GM23248 (cell line): ENCODE measurements at regions not wholly inside any gene's neighbourhood (a gene's known extent, or its start where the extent isn't known, plus 50 kb on each side); places are given as distances from the start of the nearest gene placed in this dataset.

Experiments used
- DNase-seq: peaks from one replicate; pipeline ENCODE4 v3.0.0-alpha.2; 2015
- H2AFZ ChIP-seq: fragments of 200-600 bp; sonication (generic); 2 replicates; pipeline ENCODE4 v1.6.1; 2016; ENCODE audit warnings: antibody characterized with exemption
- H3F3A ChIP-seq: fragments of 200-600 bp; sonication (generic); 2 replicates; pipeline ENCODE4 v1.6.1; 2016; ENCODE audit warnings: mild to moderate bottlenecking, antibody characterized with exemption, mixed run types; ENCODE audit not compliant: insufficient read depth
- H3K27ac ChIP-seq: fragments of 200-600 bp; sonication (generic); 2 replicates; pipeline ENCODE4 v1.5.1; 2016; ENCODE audit warnings: mild to moderate bottlenecking
- H3K27me3 ChIP-seq: fragments of 200-600 bp; sonication (generic); replicated peaks from 2 replicates; pipeline ENCODE4 v1.6.1; 2016; ENCODE audit warnings: mild to moderate bottlenecking; ENCODE audit not compliant: insufficient read depth
- H3K36me3 ChIP-seq: fragments of 200-600 bp; sonication (generic); 2 replicates; pipeline ENCODE4 v1.6.1; 2016; ENCODE audit warnings: low read depth, mild to moderate bottlenecking
- H3K4me1 ChIP-seq: fragments of 200-600 bp; sonication (generic); 2 replicates; pipeline ENCODE4 v1.6.1; 2016; ENCODE audit warnings: mild to moderate bottlenecking; ENCODE audit not compliant: insufficient read depth
- H3K4me2 ChIP-seq: fragments of 200-600 bp; sonication (generic); one replicate; pipeline ENCODE4 v1.6.1; 2016; ENCODE audit warnings: mild to moderate bottlenecking; ENCODE audit not compliant: unreplicated experiment
- H3K4me3 ChIP-seq: fragments of 200-600 bp; sonication (generic); 2 replicates; pipeline ENCODE4 v1.5.1; 2016; ENCODE audit warnings: mild to moderate bottlenecking
- H3K79me2 ChIP-seq: fragments of 200-600 bp; sonication (generic); 2 replicates; pipeline ENCODE4 v1.6.1; 2016; ENCODE audit warnings: mild to moderate bottlenecking; ENCODE audit not compliant: insufficient read depth
- H3K9ac ChIP-seq: fragments of 200-600 bp; sonication (generic); 2 replicates; pipeline ENCODE4 v1.6.1; 2016; ENCODE audit warnings: mild to moderate bottlenecking
- H3K9me2 ChIP-seq: fragments of 200-600 bp; sonication (generic); 2 replicates; pipeline ENCODE4 v1.6.1; 2016; ENCODE audit warnings: mixed run types, mild to moderate bottlenecking, moderate library complexity; ENCODE audit not compliant: insufficient read depth
- H3K9me3 ChIP-seq: fragments of 200-600 bp; sonication (generic); one replicate; pipeline ENCODE4 v1.6.1; 2017; ENCODE audit warnings: low read depth
- H4K20me1 ChIP-seq: fragments of 200-600 bp; sonication (generic); 2 replicates; pipeline ENCODE4 v1.6.0; 2016; ENCODE audit not compliant: insufficient read depth
- EZH2 ChIP-seq: fragments of 200-600 bp; sonication (generic); IDR thresholded peaks from 2 replicates; pipeline ENCODE4 v1.6.1; 2018; ENCODE audit warnings: antibody characterized with exemption, mild to moderate bottlenecking; ENCODE audit not compliant: insufficient read depth, poor library complexity, severe bottlenecking
- EZH2phosphoT487 ChIP-seq: fragments of 200-600 bp; sonication (generic); IDR thresholded peaks from 2 replicates; pipeline ENCODE4 v1.6.1; 2018; ENCODE audit warnings: antibody characterized with exemption, moderate library complexity, mild to moderate bottlenecking, low read depth; ENCODE audit not compliant: insufficient read depth
- WGBS, 2 experiments: methylation state at CpG; one replicate each; pipeline ENCODE4 v1.1.6; 2015 to 2017; ENCODE audit warnings: low lambda C conversion rate in 2 of 2, low coverage in 1 of 2; ENCODE audit errors: missing lambda C conversion rate in 2 of 2; 5-methylcytosine and 5-hydroxymethylcytosine counted together
- in situ Hi-C: fragments of 300-500 bp; cut with MboI; formaldehyde crosslinking; loops from 2 replicates; pipeline ENCODE4 v1.15.0; 2020

GRCh38 chr4:188532751-188533150 is 393.5 kb downstream of the TRIML1 start:
- Histone ChIP-seq H2AFZ (no peak overlapping the region), H3K27ac (no peak overlapping the region), H3K9me3 (no peaks in the 10 kb centered on the region), H3K9me2 (no peaks in the 10 kb centered on the region), H3K9ac (no peak overlapping the region), H3F3A (no peaks in the 10 kb centered on the region), H3K4me2 (no peak overlapping the region), H3K4me1 (no peaks in the 10 kb centered on the region), H3K36me3 (no peaks in the 10 kb centered on the region), H4K20me1 (no peaks in the 10 kb centered on the region), H3K79me2 (no peaks in the 10 kb centered on the region), H3K27me3 (no peaks in the 10 kb centered on the region), H3K4me3 (no peak overlapping the region)
- WGBS, 2 experiments: 50 to 52% methylated on average over 10 of the region's 10 CpGs
- TF ChIP-seq EZH2: no peak
- no peak for TF ChIP-seq EZH2phosphoT487
- DNase-seq: no peak
- in situ Hi-C loops: no loop called here

GRCh38 chr4:188534297-188534696 is 395.1 kb downstream of the TRIML1 start:
- DNase-seq: no peak

GRCh38 chr4:188534917-188535316 is 395.7 kb downstream of the TRIML1 start:
- DNase-seq: no peak
- H3K27me3 ChIP-seq: no peaks in the 10 kb centered on the region
- no peak overlapping the region for H3K27ac ChIP-seq
- no peaks in the 10 kb centered on the region for H3K36me3 ChIP-seq
- H3K9ac ChIP-seq: no peak overlapping the region
- TF ChIP-seq EZH2 (no peak), EZH2phosphoT487 (no peak)
- no peaks in the 10 kb centered on the region for H3K4me1 ChIP-seq
- no peaks in the 10 kb centered on the region for H3K9me3 ChIP-seq
- no peak overlapping the region for H2AFZ ChIP-seq
- H3F3A ChIP-seq: no peaks in the 10 kb centered on the region
- H3K9me2 ChIP-seq: no peaks in the 10 kb centered on the region
- WGBS, 2 experiments: 29 to 35% methylated on average over 6 of the region's 6 CpGs
- in situ Hi-C loops: no loop called here
- no peaks in the 10 kb centered on the region for H3K79me2 ChIP-seq
- H3K4me3 ChIP-seq: no peak overlapping the region
- no peaks in the 10 kb centered on the region for H4K20me1 ChIP-seq
- no peak overlapping the region for H3K4me2 ChIP-seq

More at GRCh38 chr4:188534297-188534696, 395.1 kb downstream of the TRIML1 start:
- H3K27ac ChIP-seq: no peak overlapping the region
- H3K27me3 ChIP-seq: no peaks in the 10 kb centered on the region
- TF ChIP-seq EZH2 (no peak), EZH2phosphoT487 (no peak)
- no peak overlapping the region for H3K9ac ChIP-seq
- no peaks in the 10 kb centered on the region for H3F3A ChIP-seq
- H3K4me1 ChIP-seq: no peaks in the 10 kb centered on the region
- H3K79me2 ChIP-seq: no peaks in the 10 kb centered on the region
- 19 to 20% methylated on average over 4 of the region's 4 CpGs for WGBS, 2 experiments
- H3K4me3 ChIP-seq: no peak overlapping the region
- H3K36me3 ChIP-seq: no peaks in the 10 kb centered on the region
- no peak overlapping the region for H2AFZ ChIP-seq
- no peak overlapping the region for H3K4me2 ChIP-seq
- H3K9me2 ChIP-seq: no peaks in the 10 kb centered on the region
- H4K20me1 ChIP-seq: no peaks in the 10 kb centered on the region
- in situ Hi-C loops: no loop called here
- no peaks in the 10 kb centered on the region for H3K9me3 ChIP-seq

- 50 to 58% methylated on average over 10 of the region's 10 CpGs for WGBS, 2 experiments
- no peak overlapping the region for H3K4me2 ChIP-seq
- H3K36me3 ChIP-seq: no peaks in the 10 kb centered on the region
- H3K4me1 ChIP-seq: no peaks in the 10 kb centered on the region
- no peak overlapping the region for H3K9ac ChIP-seq
- no peaks in the 10 kb centered on the region for H3K9me2 ChIP-seq
- no peaks in the 10 kb centered on the region for H3K79me2 ChIP-seq
- in situ Hi-C loops: no loop called here
- no peaks in the 10 kb centered on the region for H3F3A ChIP-seq
- H3K27me3 ChIP-seq: no peaks in the 10 kb centered on the region
- DNase-seq: no peak
- no peaks in the 10 kb centered on the region for H4K20me1 ChIP-seq
- H3K9me3 ChIP-seq: no peaks in the 10 kb centered on the region
- H3K27ac ChIP-seq: no peak overlapping the region
- no peak overlapping the region for H3K4me3 ChIP-seq
- no peak overlapping the region for H2AFZ ChIP-seq
- TF ChIP-seq EZH2phosphoT487 (no peak), EZH2 (no peak)
Observed at GRCh38 chr4:188536826-188537225, 397.6 kb downstream of the TRIML1 start.

GRCh38 chr4:188550296-188550695 is 411.1 kb downstream of the TRIML1 start:
- no peak for DNase-seq

More at GRCh38 chr4:188550296-188550695, 411.1 kb downstream of the TRIML1 start:
- no peak for TF ChIP-seq EZH2phosphoT487
- TF ChIP-seq EZH2: no peak
- Histone ChIP-seq H2AFZ (no peak overlapping the region), H3K9ac (no peak overlapping the region), H3K4me1 (no peaks in the 10 kb centered on the region), H3F3A (no peaks in the 10 kb centered on the region), H3K9me2 (no peaks in the 10 kb centered on the region), H3K4me3 (no peak overlapping the region), H3K36me3 (no peaks in the 10 kb centered on the region), H3K27me3 (no peaks in the 10 kb centered on the region), H3K9me3 (no peaks in the 10 kb centered on the region), H3K27ac (no peak overlapping the region), H4K20me1 (no peaks in the 10 kb centered on the region), H3K79me2 (no peaks in the 10 kb centered on the region), H3K4me2 (no peak overlapping the region)
- WGBS, 2 experiments: 4 to 5% methylated on average over 10 of the region's 10 CpGs
- in situ Hi-C loops: no loop called here
